Chondrocyte (in vitro differentiated cells): ENCODE measurements at regions not wholly inside any gene's neighbourhood (a gene's known extent, or its start where the extent isn't known, plus 50 kb on each side); places are given as distances from the start of the nearest gene placed in this dataset.
"Not testable (repeated sequence)": the region's sequence is repeated elsewhere in the genome, so short reads cannot be mapped to it uniquely, and the experiment has no call there.

Source experiments
- DNase-seq: peaks from one replicate; pipeline ENCODE4 v3.0.0; 2021; ENCODE audit warnings: mixed read lengths, low spot score
- H3K27ac Mint-ChIP-seq: one replicate; pipeline ENCODE4 v1.8.0; 2021; ENCODE audit warnings: mild to moderate bottlenecking, moderate library complexity, mixed read lengths; ENCODE audit not compliant: unreplicated experiment
- H3K27me3 Mint-ChIP-seq: 2 replicates; pipeline ENCODE4 v1.8.0; 2021; ENCODE audit warnings: low read depth, mixed read lengths
- H3K36me3 Mint-ChIP-seq: 2 replicates; pipeline ENCODE4 v1.8.0; 2021; ENCODE audit warnings: low read depth, mixed read lengths
- H3K4me1 Mint-ChIP-seq: 2 replicates; pipeline ENCODE4 v1.8.0; 2021; ENCODE audit warnings: low read depth, mild to moderate bottlenecking, mixed read lengths
- H3K4me3 Mint-ChIP-seq: one replicate; pipeline ENCODE4 v1.8.0; 2021; ENCODE audit warnings: mild to moderate bottlenecking, moderate library complexity, mixed read lengths; ENCODE audit not compliant: unreplicated experiment
- H3K9me3 Mint-ChIP-seq: 2 replicates; pipeline ENCODE4 v1.8.0; 2021; ENCODE audit warnings: low read depth, mixed read lengths
- CTCF ChIP-seq: fragments of 200-600 bp; sonication (generic); IDR thresholded peaks from 2 replicates; pipeline ENCODE4 v1.5.0; 2021; ENCODE audit warnings: antibody characterized with exemption, mild to moderate bottlenecking, moderate library complexity

DNA sequence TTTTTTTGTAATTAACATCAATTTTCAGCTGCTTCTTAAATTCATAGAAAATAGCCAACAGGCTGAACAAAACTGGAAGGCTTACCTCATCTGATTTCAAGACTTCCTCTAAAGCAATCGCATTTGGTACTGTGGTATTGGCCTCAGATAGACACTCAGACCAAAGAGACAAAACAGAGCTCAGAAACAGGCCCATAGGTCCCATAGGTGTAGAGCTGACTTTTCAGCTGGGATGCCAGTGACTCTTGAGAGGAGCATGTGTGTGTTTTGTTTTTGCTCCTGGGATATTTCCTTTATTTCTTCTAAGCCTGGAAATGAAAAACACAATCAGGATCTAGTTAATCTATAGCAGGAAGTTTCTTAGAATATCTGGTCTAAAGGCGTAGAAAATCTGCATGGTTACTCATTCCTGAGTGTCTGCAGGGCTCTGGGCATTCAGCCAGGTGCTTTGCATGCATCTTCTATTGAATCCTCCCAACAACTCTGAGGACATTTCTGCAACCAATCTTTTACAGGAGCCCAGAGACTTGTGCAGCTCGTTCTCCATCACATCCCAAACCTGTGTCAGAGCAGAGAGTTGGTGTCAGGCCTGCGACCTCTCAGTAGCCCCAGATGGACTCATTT lies 190.8 kb downstream of the RTP5 start:
- Mint-ChIP-seq H3K4me3 (no peak overlapping the region), H3K4me1 (peaks cover 13% of the 10 kb centered on the region), H3K27me3 (peaks cover 30% of the 10 kb centered on the region), H3K36me3 (peaks cover 2% of the 10 kb centered on the region), H3K27ac (no peak overlapping the region), H3K9me3 (peaks cover 3% of the 10 kb centered on the region)
- DNase-seq: peak; percentile 13
- no peak for TF ChIP-seq CTCF

DNA sequence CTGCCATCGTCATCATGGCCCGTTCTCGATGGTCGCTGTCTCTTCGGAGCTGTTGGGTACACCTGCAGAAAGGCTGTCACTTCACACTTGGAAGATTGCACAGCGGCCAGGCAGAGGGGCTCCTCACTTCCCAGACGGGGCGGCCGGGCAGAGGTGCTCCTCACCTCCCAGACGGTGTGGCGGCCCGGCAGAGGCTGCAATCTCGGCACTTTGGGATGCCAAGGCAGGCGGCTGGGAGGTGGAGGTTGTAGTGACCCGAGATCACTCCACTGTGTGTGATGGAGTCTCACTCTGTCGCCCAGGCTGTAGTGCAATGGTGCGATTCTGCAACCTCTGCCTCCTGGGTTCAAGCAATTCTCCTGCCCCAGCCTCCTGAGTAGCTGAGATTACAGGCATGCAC lies 192.4 kb downstream of the RTP5 start:
- H3K9me3 Mint-ChIP-seq, H3K4me3 Mint-ChIP-seq, DNase-seq, H3K27ac Mint-ChIP-seq, H3K36me3 Mint-ChIP-seq: not testable (repeated sequence)
- Mint-ChIP-seq H3K27me3 (peaks cover 21% of the 10 kb centered on the region), H3K4me1 (peaks cover 13% of the 10 kb centered on the region)

GRCh38 chr2:242063436-242063835 lies 193.9 kb downstream of the RTP5 start:
- peaks cover 13% of the 10 kb centered on the region for H3K4me1 Mint-ChIP-seq
- peaks cover 8% of the 10 kb centered on the region for H3K27me3 Mint-ChIP-seq
- TF ChIP-seq CTCF: no peak
- no peak for DNase-seq
- no peaks in the 10 kb centered on the region for H3K36me3 Mint-ChIP-seq
- H3K4me3 Mint-ChIP-seq: no peak overlapping the region
- peaks cover 3% of the 10 kb centered on the region for H3K9me3 Mint-ChIP-seq
- H3K27ac Mint-ChIP-seq: no peak overlapping the region

DNA sequence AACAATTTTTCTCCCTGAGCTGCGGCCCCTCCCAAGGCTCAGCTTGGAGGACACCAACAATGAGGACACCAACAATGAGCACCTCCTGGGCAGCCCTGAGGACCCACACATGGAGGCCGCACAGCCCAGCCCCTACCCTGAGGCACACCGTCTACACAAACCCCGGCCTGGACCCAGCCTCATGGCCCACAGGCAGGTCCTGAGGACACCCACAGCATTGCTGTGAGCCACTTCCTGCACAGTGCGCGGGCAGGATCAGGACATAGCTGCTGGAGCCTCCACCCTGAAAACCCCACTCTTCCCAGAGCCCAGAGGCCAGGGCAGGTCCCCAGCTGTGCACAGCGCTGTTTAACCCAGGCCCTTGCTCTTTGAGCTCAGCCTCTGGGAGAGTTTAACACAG lies 194.3 kb downstream of the RTP5 start:
- no peak overlapping the region for H3K4me3 Mint-ChIP-seq
- DNase-seq: no peak
- H3K4me1 Mint-ChIP-seq: peaks cover 13% of the 10 kb centered on the region
- peaks cover 7% of the 10 kb centered on the region for H3K27me3 Mint-ChIP-seq
- peaks cover 3% of the 10 kb centered on the region for H3K9me3 Mint-ChIP-seq
- no peak for TF ChIP-seq CTCF
- H3K36me3 Mint-ChIP-seq: no peaks in the 10 kb centered on the region
- no peak overlapping the region for H3K27ac Mint-ChIP-seq

DNA sequence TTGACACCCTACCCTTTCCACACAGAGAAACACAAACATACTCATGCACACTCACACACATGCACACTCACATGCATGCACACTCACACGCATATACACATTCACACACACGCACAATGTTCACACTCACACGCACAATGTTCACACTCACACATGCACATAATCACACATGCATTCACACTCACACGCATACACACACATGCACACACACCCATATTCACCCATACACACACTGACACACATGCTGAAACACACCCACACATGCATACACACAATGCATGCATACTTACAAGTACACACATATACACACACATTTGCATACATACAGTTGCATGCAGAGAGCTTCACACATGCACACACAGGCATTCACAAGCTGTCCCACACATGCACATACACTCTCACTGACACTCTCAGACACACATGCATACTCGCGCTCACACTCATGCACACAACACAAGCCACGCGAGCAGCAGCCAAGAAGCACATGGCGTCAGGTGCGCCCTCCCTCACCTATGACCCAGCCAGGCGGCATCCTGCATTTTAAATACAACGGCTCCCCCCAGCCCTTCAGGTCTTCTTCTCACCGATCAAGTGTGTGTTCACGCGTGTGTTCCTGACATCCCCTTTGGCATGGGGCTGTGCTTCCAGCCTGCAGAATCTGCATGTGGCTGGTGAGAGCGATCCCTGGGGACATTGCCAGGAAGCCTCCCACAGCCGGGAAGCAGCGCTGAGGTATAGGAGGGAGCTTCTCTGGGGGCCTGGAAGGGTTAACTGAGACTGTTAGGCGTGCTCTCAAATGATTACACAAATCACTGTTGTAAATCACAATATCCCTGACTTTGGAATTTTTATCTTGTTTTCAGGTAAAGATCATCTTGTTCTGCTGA lies 195.1 kb downstream of the RTP5 start:
- DNase-seq: no peak
- no peaks in the 10 kb centered on the region for H3K36me3 Mint-ChIP-seq
- no peak overlapping the region for H3K4me3 Mint-ChIP-seq
- H3K27ac Mint-ChIP-seq: no peak overlapping the region
- peaks cover 13% of the 10 kb centered on the region for H3K4me1 Mint-ChIP-seq
- TF ChIP-seq CTCF: no peak
- peaks cover 3% of the 10 kb centered on the region for H3K9me3 Mint-ChIP-seq
- H3K27me3 Mint-ChIP-seq: peaks cover 5% of the 10 kb centered on the region
